ENCODE measurements at regions not wholly inside any gene's neighbourhood (a gene's known extent, or its start where the extent isn't known, plus 50 kb on each side); places are given as distances from the start of the nearest gene placed in this dataset.

DNA sequence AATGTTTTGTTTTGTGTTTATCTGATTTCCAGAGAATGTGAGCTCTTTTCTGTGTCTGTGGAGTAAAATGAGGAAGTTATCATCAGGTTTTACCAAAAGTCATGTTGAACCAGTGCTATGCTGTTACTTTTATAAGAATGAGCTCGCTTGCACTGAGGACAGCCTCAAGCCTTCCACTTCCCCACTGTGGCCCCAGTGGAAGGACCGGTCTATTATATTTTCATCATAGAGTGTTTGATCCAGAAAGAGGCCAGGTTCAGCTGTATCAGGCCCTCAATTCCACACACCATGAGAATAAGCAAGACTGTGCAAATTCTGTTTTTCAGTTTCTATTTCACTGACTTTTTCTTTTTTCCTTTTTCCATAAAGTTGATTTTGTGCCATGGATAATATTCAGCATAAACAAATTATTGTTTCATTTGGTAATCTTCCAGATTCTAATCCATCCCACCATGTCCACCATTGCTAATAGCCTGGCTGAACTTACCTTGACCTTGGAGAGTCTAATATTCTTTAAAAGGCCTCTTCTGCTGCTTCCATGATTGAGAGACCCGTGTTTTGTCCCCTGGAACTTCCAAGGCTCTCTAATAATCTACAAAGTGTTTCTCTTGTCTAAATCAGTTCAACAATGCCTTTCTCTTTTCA is 286.2 kb downstream of the THBS2 start:
- no peak for TF ChIP-seq POU2F2 (IDR thresholded peaks at IDR 0.05; ENCODE audit: low read depth, low read length)
- no peak for TF ChIP-seq POLR2A (IDR thresholded peaks at IDR 0.05; ENCODE audit: low read depth, low read length)
